ENCODE measurements at regions not wholly inside any gene's neighbourhood (a gene's known extent, or its start where the extent isn't known, plus 50 kb on each side); places are given as distances from the start of the nearest gene placed in this dataset.

GRCh38 chr5:104241046-104241445 is 678.5 kb upstream of the NUDT12 start:
- Mint-ChIP-seq H3K9me3 (no peaks in the 10 kb centered on the region), H3K36me3 (ENCODE audit: insufficient read depth in 1 of 3, low read depth in 3 of 3) (no peaks in the 10 kb centered on the region), H3K27ac (no peak overlapping the region), H3K4me1 (no peaks in the 10 kb centered on the region), H3K4me3 (no peak overlapping the region), H3K27me3 (ENCODE audit: low read depth) (no peaks in the 10 kb centered on the region)
- Histone ChIP-seq H3T11ph (ENCODE audit: low read length) (no peak overlapping the region), H3K14ac (ENCODE audit: insufficient read depth, low read length) (no peak overlapping the region), H2AK5ac (ENCODE audit: insufficient read length, low read length) (no peak overlapping the region), H3K4me2 (ENCODE audit: insufficient read depth, insufficient read length, low read length) (no peak overlapping the region), H2BK5ac (ENCODE audit: insufficient read length, low read length) (no peak overlapping the region), H3K27me3 (ENCODE audit: insufficient read depth, low read length) (no peaks in the 10 kb centered on the region), H4K20me1 (ENCODE audit: control insufficient read depth, insufficient read depth, insufficient read length) (no peaks in the 10 kb centered on the region), H3K9ac (ENCODE audit: extremely low read depth, insufficient read length, low read length) (no peak overlapping the region), H2BK120ac (ENCODE audit: low read depth, low read length, poor library complexity, severe bottlenecking) (no peak overlapping the region), H4K91ac (ENCODE audit: insufficient read length, low read depth, low read length) (no peak overlapping the region), H3K56ac (ENCODE audit: insufficient read length, low read depth, low read length) (no peak overlapping the region), H3K79me2 (ENCODE audit: insufficient read depth, low read length) (no peaks in the 10 kb centered on the region), H3K9me3 (ENCODE audit: control insufficient read depth, low read depth, low read length) (no peaks in the 10 kb centered on the region), H2BK15ac (ENCODE audit: low read depth, low read length) (no peak overlapping the region), H3K79me1 (ENCODE audit: insufficient read depth, low read depth, low read length, poor library complexity, severe bottlenecking) (no peaks in the 10 kb centered on the region), H4K8ac (replicated peaks; ENCODE audit: insufficient read length, low read depth, low read length) (no peak overlapping the region), H2BK20ac (ENCODE audit: low read depth, low read length, poor library complexity, severe bottlenecking) (no peak overlapping the region), H3K4ac (ENCODE audit: low read depth, low read length) (no peak overlapping the region), H3K23ac (ENCODE audit: insufficient read length, low read depth, low read length) (no peak overlapping the region), H3K27ac (ENCODE audit: insufficient read length, low read depth, low read length) (no peak overlapping the region), H4K5ac (ENCODE audit: insufficient read length, low read depth, low read length) (no peak overlapping the region), H3K4me1 (ENCODE audit: insufficient read depth, low read length) (no peaks in the 10 kb centered on the region), H3K18ac (ENCODE audit: insufficient read length, low read depth, low read length) (no peak overlapping the region), H3K23me2 (ENCODE audit: insufficient read length, low read depth, low read length, poor library complexity, severe bottlenecking) (no peaks in the 10 kb centered on the region), H2AFZ (ENCODE audit: low read length) (peak overlapping the region; percentile 36), H2BK12ac (ENCODE audit: insufficient read length, low read depth, low read length) (no peak overlapping the region)
- TF ChIP-seq, protein P1, sequence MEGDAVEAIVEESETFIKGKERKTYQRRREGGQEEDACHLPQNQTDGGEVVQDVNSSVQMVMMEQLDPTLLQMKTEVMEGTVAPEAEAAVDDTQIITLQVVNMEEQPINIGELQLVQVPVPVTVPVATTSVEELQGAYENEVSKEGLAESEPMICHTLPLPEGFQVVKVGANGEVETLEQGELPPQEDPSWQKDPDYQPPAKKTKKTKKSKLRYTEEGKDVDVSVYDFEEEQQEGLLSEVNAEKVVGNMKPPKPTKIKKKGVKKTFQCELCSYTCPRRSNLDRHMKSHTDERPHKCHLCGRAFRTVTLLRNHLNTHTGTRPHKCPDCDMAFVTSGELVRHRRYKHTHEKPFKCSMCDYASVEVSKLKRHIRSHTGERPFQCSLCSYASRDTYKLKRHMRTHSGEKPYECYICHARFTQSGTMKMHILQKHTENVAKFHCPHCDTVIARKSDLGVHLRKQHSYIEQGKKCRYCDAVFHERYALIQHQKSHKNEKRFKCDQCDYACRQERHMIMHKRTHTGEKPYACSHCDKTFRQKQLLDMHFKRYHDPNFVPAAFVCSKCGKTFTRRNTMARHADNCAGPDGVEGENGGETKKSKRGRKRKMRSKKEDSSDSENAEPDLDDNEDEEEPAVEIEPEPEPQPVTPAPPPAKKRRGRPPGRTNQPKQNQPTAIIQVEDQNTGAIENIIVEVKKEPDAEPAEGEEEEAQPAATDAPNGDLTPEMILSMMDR (conservative IDR thresholded peaks at IDR 0.05) = no peak
- WGBS (ENCODE audit: extremely low coverage, insufficient read length, low lambda C conversion rate) = no CpG with 5 or more reads among the region's 4 CpGs
- DNase-seq = no peak
